ENCODE measurements at regions not wholly inside any gene's neighbourhood (a gene's known extent, or its start where the extent isn't known, plus 50 kb on each side); places are given as distances from the start of the nearest gene placed in this dataset.

- TF ChIP-seq, protein P1, sequence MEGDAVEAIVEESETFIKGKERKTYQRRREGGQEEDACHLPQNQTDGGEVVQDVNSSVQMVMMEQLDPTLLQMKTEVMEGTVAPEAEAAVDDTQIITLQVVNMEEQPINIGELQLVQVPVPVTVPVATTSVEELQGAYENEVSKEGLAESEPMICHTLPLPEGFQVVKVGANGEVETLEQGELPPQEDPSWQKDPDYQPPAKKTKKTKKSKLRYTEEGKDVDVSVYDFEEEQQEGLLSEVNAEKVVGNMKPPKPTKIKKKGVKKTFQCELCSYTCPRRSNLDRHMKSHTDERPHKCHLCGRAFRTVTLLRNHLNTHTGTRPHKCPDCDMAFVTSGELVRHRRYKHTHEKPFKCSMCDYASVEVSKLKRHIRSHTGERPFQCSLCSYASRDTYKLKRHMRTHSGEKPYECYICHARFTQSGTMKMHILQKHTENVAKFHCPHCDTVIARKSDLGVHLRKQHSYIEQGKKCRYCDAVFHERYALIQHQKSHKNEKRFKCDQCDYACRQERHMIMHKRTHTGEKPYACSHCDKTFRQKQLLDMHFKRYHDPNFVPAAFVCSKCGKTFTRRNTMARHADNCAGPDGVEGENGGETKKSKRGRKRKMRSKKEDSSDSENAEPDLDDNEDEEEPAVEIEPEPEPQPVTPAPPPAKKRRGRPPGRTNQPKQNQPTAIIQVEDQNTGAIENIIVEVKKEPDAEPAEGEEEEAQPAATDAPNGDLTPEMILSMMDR (conservative IDR thresholded peaks at IDR 0.05; ENCODE audit: low read length): no peak
- TF ChIP-seq EZH2phosphoT487 (IDR thresholded peaks at IDR 0.05; ENCODE audit: borderline replicate concordance, low read depth, low read length): no peak
These were observed 194.6 kb downstream of the CSNK1G3 start for GRCh38 chr5:123706531-123706930.
